ENCODE measurements at regions not wholly inside any gene's neighbourhood (a gene's known extent, or its start where the extent isn't known, plus 50 kb on each side); places are given as distances from the start of the nearest gene placed in this dataset.

- no peak for DNase-seq (ENCODE audit: low read depth in 2 of 2)
Measured at GRCh38 chr12:126742241-126742641, 1524.7 kb upstream of the TMEM132C start.

- DNase-seq (ENCODE audit: low read depth in 2 of 2), result peak; percentile 16 to 37
Measured at GRCh38 chr12:126747530-126748149, 1519.3 kb upstream of the TMEM132C start.

GRCh38 chr12:126752021-126752420, 1514.9 kb upstream of the TMEM132C start:
- DNase-seq (ENCODE audit: low read depth in 2 of 2), result no peak

- no peak for DNase-seq (ENCODE audit: low read depth in 2 of 2)
Measured at GRCh38 chr12:126757326-126757725, 1509.6 kb upstream of the TMEM132C start.

GRCh38 chr12:126760092-126760491, 1506.9 kb upstream of the TMEM132C start:
- DNase-seq (ENCODE audit: low read depth in 2 of 2), result no peak

- no peak for DNase-seq (ENCODE audit: low read depth in 2 of 2)
Measured at GRCh38 chr12:126761420-126761819, 1505.5 kb upstream of the TMEM132C start.

GRCh38 chr12:126762150-126762549, 1504.8 kb upstream of the TMEM132C start:
- DNase-seq (ENCODE audit: low read depth in 2 of 2), result no peak

GRCh38 chr12:126763359-126763758, 1503.6 kb upstream of the TMEM132C start:
- DNase-seq (ENCODE audit: low read depth in 2 of 2), result no peak

GRCh38 chr12:126767334-126767733, 1499.6 kb upstream of the TMEM132C start:
- DNase-seq (ENCODE audit: low read depth in 2 of 2), result no peak

- DNase-seq (ENCODE audit: low read depth in 2 of 2), result no peak
Measured at GRCh38 chr12:126768517-126768916, 1498.5 kb upstream of the TMEM132C start.

- DNase-seq (ENCODE audit: low read depth in 2 of 2), result no peak
Measured at GRCh38 chr12:126770188-126770587, 1496.8 kb upstream of the TMEM132C start.

GRCh38 chr12:126772171-126772864, 1494.7 kb upstream of the TMEM132C start:
- DNase-seq (ENCODE audit: low read depth in 2 of 2), result peak in 1 of 2 donors; percentile 5

GRCh38 chr12:126773012-126773411, 1494.0 kb upstream of the TMEM132C start:
- no peak for DNase-seq (ENCODE audit: low read depth in 2 of 2)

- no peak for DNase-seq (ENCODE audit: low read depth in 2 of 2)
Measured at GRCh38 chr12:126773491-126773890, 1493.5 kb upstream of the TMEM132C start.

- DNase-seq (ENCODE audit: low read depth in 2 of 2), result no peak
Measured at GRCh38 chr12:126776026-126776655, 1490.8 kb upstream of the TMEM132C start.

- no peak for DNase-seq (ENCODE audit: low read depth in 2 of 2)
Measured at GRCh38 chr12:126780343-126780742, 1486.6 kb upstream of the TMEM132C start.

- DNase-seq (ENCODE audit: low read depth in 2 of 2), result no peak
Measured at GRCh38 chr12:126781593-126781992, 1485.4 kb upstream of the TMEM132C start.

- DNase-seq (ENCODE audit: low read depth in 2 of 2), result no peak
Measured at GRCh38 chr12:126782083-126782482, 1484.9 kb upstream of the TMEM132C start.

GRCh38 chr12:126784328-126784921, 1482.5 kb upstream of the TMEM132C start:
- DNase-seq (ENCODE audit: low read depth in 2 of 2), result peak in 1 of 2 donors; percentile 1

- DNase-seq (ENCODE audit: low read depth in 2 of 2), result no peak
Measured at GRCh38 chr12:126789963-126790362, 1477.0 kb upstream of the TMEM132C start.

- DNase-seq (ENCODE audit: low read depth in 2 of 2), result no peak
Measured at GRCh38 chr12:126791122-126791521, 1475.8 kb upstream of the TMEM132C start.

GRCh38 chr12:126792411-126792810, 1474.6 kb upstream of the TMEM132C start:
- DNase-seq (ENCODE audit: low read depth in 2 of 2), result no peak
